ENCODE measurements at regions not wholly inside any gene's neighbourhood (a gene's known extent, or its start where the extent isn't known, plus 50 kb on each side); places are given as distances from the start of the nearest gene placed in this dataset.

- intact Hi-C loops (cut with DNase I): no loop called here
- H3K27ac ChIP-seq: no peak overlapping the region
- no peaks in the 10 kb centered on the region for H3K4me1 ChIP-seq
- H3K36me3 ChIP-seq (replicated peaks in 1 of 2; ENCODE audit: insufficient read depth in 1 of 2, low read depth in 2 of 2): no peaks in the 10 kb centered on the region
- TF ChIP-seq CTCF (IDR thresholded peaks at IDR 0.05) (no peak), POLR2A (IDR thresholded peaks at IDR 0.05) (no peak)
- no peaks in the 10 kb centered on the region for H3K9me3 ChIP-seq
- no peak for ATAC-seq
- 68 to 72% methylated on average over 3 of the region's 3 CpGs for WGBS, 2 donors
- no peaks in the 10 kb centered on the region for H3K27me3 ChIP-seq
- no peak for DNase-seq
- no peak overlapping the region for H3K4me3 ChIP-seq
Observed at GRCh38 chr17:45675892-45676291, 108.2 kb upstream of the CRHR1 start.

GRCh38 chr17:45676695-45677094, 107.4 kb upstream of the CRHR1 start:
- WGBS, 2 donors: 63 to 73% methylated on average over 6 of the region's 6 CpGs
- DNase-seq (no peak), ATAC-seq (no peak)
- H3K36me3 ChIP-seq (replicated peaks in 1 of 2; ENCODE audit: insufficient read depth in 1 of 2, low read depth in 2 of 2): no peaks in the 10 kb centered on the region
- no peak overlapping the region for H3K4me3 ChIP-seq
- H3K4me1 ChIP-seq: no peaks in the 10 kb centered on the region
- no peaks in the 10 kb centered on the region for H3K9me3 ChIP-seq
- intact Hi-C loops (cut with DNase I): no loop called here
- TF ChIP-seq POLR2A (IDR thresholded peaks at IDR 0.05) (no peak), CTCF (IDR thresholded peaks at IDR 0.05) (no peak)
- no peak overlapping the region for H3K27ac ChIP-seq
- no peaks in the 10 kb centered on the region for H3K27me3 ChIP-seq

- ATAC-seq (no peak), DNase-seq (no peak)
- Histone ChIP-seq H3K4me3 (no peak overlapping the region), H3K27me3 (no peaks in the 10 kb centered on the region), H3K36me3 (replicated peaks in 1 of 2; ENCODE audit: insufficient read depth in 1 of 2, low read depth in 2 of 2) (no peaks in the 10 kb centered on the region), H3K4me1 (no peaks in the 10 kb centered on the region), H3K9me3 (no peaks in the 10 kb centered on the region), H3K27ac (no peak overlapping the region)
- intact Hi-C loops (cut with DNase I): no loop called here
- 25 to 35% methylated on average over 3 of the region's 3 CpGs for WGBS, 2 donors
- TF ChIP-seq CTCF (IDR thresholded peaks at IDR 0.05) (no peak), POLR2A (IDR thresholded peaks at IDR 0.05) (no peak)
Observed at GRCh38 chr17:45677770-45678169, 106.3 kb upstream of the CRHR1 start.

GRCh38 chr17:45679426-45679825, 104.7 kb upstream of the CRHR1 start:
- ATAC-seq (no peak), DNase-seq (no peak)
- 60 to 68% methylated on average over 4 of the region's 4 CpGs for WGBS, 2 donors
- no peak for TF ChIP-seq CTCF (IDR thresholded peaks at IDR 0.05)
- TF ChIP-seq POLR2A (IDR thresholded peaks at IDR 0.05): no peak
- intact Hi-C loops (cut with DNase I): no loop called here
- H3K36me3 ChIP-seq (replicated peaks in 1 of 2; ENCODE audit: insufficient read depth in 1 of 2, low read depth in 2 of 2): no peaks in the 10 kb centered on the region
- H3K27me3 ChIP-seq: no peaks in the 10 kb centered on the region
- H3K4me3 ChIP-seq: no peak overlapping the region
- H3K9me3 ChIP-seq: no peaks in the 10 kb centered on the region
- H3K27ac ChIP-seq: no peak overlapping the region
- H3K4me1 ChIP-seq: no peaks in the 10 kb centered on the region

GRCh38 chr17:45680360-45680759, 103.8 kb upstream of the CRHR1 start:
- Histone ChIP-seq H3K4me1 (no peaks in the 10 kb centered on the region), H3K27me3 (no peaks in the 10 kb centered on the region), H3K36me3 (replicated peaks in 1 of 2; ENCODE audit: insufficient read depth in 1 of 2, low read depth in 2 of 2) (no peaks in the 10 kb centered on the region), H3K4me3 (no peak overlapping the region), H3K27ac (no peak overlapping the region), H3K9me3 (no peaks in the 10 kb centered on the region)
- DNase-seq (peak in 3 of 4 donors; percentile 4 to 22 (median 9)), ATAC-seq (no peak)
- intact Hi-C loops (cut with DNase I): no loop called here
- WGBS, 2 donors: 17 to 27% methylated on average over 1 to 2 of the region's 2 CpGs
- no peak for TF ChIP-seq POLR2A (IDR thresholded peaks at IDR 0.05)
- TF ChIP-seq CTCF (IDR thresholded peaks at IDR 0.05): no peak
